NAMALWA (cell line): ENCODE measurements at regions not wholly inside any gene's neighbourhood (a gene's known extent, or its start where the extent isn't known, plus 50 kb on each side); places are given as distances from the start of the nearest gene placed in this dataset.
"Not testable (repeated sequence)": the region's sequence is repeated elsewhere in the genome, so short reads cannot be mapped to it uniquely, and the experiment has no call there.

Experiments used
- DNase-seq: peaks from one replicate; pipeline ENCODE4 v3.0.0-alpha.2; 2015; ENCODE audit warnings: low spot score

GRCh38 chr4:33467291-33467690 lies 2747.1 kb downstream of the PCDH7 start:
- no peak for DNase-seq

GRCh38 chr4:33470805-33471204 lies 2750.6 kb downstream of the PCDH7 start:
- no peak for DNase-seq

- no peak for DNase-seq
Observed at GRCh38 chr4:33477715-33478114, 2757.5 kb downstream of the PCDH7 start.

GRCh38 chr4:33482773-33483172 lies 2761.5 kb downstream of the ARAP2 start:
- no peak for DNase-seq

- DNase-seq = no peak
Observed at GRCh38 chr4:33485111-33485510, 2759.2 kb downstream of the ARAP2 start.

GRCh38 chr4:33493231-33493630 lies 2751.1 kb downstream of the ARAP2 start:
- no peak for DNase-seq

- no peak for DNase-seq
Observed at GRCh38 chr4:33494150-33494549, 2750.2 kb downstream of the ARAP2 start.

GRCh38 chr4:33501587-33501986 lies 2742.7 kb downstream of the ARAP2 start:
- DNase-seq = not testable (repeated sequence)

- DNase-seq = peak; percentile 38
Observed at GRCh38 chr4:33512397-33512796, 2731.9 kb downstream of the ARAP2 start.

- no peak for DNase-seq
Observed at GRCh38 chr4:33518856-33519255, 2725.5 kb downstream of the ARAP2 start.

- no peak for DNase-seq
Observed at GRCh38 chr4:33532821-33533220, 2711.5 kb downstream of the ARAP2 start.

GRCh38 chr4:33536898-33537297 lies 2707.4 kb downstream of the ARAP2 start:
- DNase-seq = no peak

GRCh38 chr4:33537527-33537926 lies 2706.8 kb downstream of the ARAP2 start:
- DNase-seq = no peak

- DNase-seq = no peak
Observed at GRCh38 chr4:33543941-33544450, 2700.3 kb downstream of the ARAP2 start.

GRCh38 chr4:33551244-33551643 lies 2693.1 kb downstream of the ARAP2 start:
- no peak for DNase-seq

- DNase-seq = no peak
Observed at GRCh38 chr4:33561259-33561658, 2683.1 kb downstream of the ARAP2 start.

- DNase-seq = no peak
Observed at GRCh38 chr4:33566649-33567048, 2677.7 kb downstream of the ARAP2 start.

- DNase-seq = no peak
Observed at GRCh38 chr4:33577791-33578190, 2666.5 kb downstream of the ARAP2 start.

GRCh38 chr4:33579951-33580350 lies 2664.4 kb downstream of the ARAP2 start:
- no peak for DNase-seq

- DNase-seq = no peak
Observed at GRCh38 chr4:33592701-33593100, 2651.6 kb downstream of the ARAP2 start.

GRCh38 chr4:33606951-33607350 lies 2637.4 kb downstream of the ARAP2 start:
- DNase-seq = no peak

GRCh38 chr4:33616121-33616520 lies 2628.2 kb downstream of the ARAP2 start:
- DNase-seq = no peak

GRCh38 chr4:33625748-33626147 lies 2618.6 kb downstream of the ARAP2 start:
- DNase-seq = no peak

- no peak for DNase-seq
Observed at GRCh38 chr4:33626221-33626620, 2618.1 kb downstream of the ARAP2 start.

GRCh38 chr4:33628296-33628695 lies 2616.0 kb downstream of the ARAP2 start:
- no peak for DNase-seq
